SK-N-SH (cell line): ENCODE measurements at regions not wholly inside any gene's neighbourhood (a gene's known extent, or its start where the extent isn't known, plus 50 kb on each side); places are given as distances from the start of the nearest gene placed in this dataset.

Experiments
- TF ChIP-seq, protein P1 (sequence below): fragments of 150-350 bp; IDR thresholded peaks from 2 replicates; pipeline ENCODE4 v1.6.1; 2017; ENCODE audit warnings: antibody characterized with exemption, low read length, low read depth, borderline replicate concordance
- TF ChIP-seq, protein P2 (sequence below): IDR thresholded peaks from 2 replicates; pipeline ENCODE4 v1.4.0; 2012; ENCODE audit warnings: low read depth, borderline replicate concordance
- TF ChIP-seq, protein P3 (sequence below): IDR thresholded peaks from 2 replicates; pipeline ENCODE4 v1.4.0; 2012; ENCODE audit warnings: low read depth

DNA sequence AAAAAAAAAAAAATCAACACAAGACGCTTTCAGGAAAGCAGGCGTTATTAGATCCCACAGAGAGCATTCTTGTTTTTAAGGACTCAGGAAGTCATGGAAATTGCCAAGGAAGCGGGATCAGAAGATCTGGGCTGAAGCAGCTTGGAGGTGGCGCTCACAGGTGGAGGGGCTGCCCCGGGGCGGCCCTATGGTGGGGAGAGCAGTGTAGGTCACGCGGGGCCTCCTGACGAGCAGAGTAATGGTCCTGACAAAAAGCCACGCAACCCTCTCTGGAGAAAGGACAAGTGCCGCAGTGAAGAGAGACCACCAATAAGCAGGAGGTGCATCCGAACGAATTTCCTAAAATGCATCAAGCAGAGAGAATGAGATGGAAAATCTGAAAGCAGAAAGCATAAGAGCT is 407.0 kb downstream of the BRD1 start:
- TF ChIP-seq, protein P1, sequence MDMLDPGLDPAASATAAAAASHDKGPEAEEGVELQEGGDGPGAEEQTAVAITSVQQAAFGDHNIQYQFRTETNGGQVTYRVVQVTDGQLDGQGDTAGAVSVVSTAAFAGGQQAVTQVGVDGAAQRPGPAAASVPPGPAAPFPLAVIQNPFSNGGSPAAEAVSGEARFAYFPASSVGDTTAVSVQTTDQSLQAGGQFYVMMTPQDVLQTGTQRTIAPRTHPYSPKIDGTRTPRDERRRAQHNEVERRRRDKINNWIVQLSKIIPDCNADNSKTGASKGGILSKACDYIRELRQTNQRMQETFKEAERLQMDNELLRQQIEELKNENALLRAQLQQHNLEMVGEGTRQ: no peak
- TF ChIP-seq, protein P2, sequence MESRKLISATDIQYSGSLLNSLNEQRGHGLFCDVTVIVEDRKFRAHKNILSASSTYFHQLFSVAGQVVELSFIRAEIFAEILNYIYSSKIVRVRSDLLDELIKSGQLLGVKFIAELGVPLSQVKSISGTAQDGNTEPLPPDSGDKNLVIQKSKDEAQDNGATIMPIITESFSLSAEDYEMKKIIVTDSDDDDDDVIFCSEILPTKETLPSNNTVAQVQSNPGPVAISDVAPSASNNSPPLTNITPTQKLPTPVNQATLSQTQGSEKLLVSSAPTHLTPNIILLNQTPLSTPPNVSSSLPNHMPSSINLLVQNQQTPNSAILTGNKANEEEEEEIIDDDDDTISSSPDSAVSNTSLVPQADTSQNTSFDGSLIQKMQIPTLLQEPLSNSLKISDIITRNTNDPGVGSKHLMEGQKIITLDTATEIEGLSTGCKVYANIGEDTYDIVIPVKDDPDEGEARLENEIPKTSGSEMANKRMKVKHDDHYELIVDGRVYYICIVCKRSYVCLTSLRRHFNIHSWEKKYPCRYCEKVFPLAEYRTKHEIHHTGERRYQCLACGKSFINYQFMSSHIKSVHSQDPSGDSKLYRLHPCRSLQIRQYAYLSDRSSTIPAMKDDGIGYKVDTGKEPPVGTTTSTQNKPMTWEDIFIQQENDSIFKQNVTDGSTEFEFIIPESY: no peak
- TF ChIP-seq, protein P3, sequence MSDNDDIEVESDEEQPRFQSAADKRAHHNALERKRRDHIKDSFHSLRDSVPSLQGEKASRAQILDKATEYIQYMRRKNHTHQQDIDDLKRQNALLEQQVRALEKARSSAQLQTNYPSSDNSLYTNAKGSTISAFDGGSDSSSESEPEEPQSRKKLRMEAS: no peak
